HG03442 (cell line): ENCODE measurements at regions not wholly inside any gene's neighbourhood (a gene's known extent, or its start where the extent isn't known, plus 50 kb on each side); places are given as distances from the start of the nearest gene placed in this dataset.
"Not testable (repeated sequence)": the region's sequence is repeated elsewhere in the genome, so short reads cannot be mapped to it uniquely, and the experiment has no call there.

Experiments
- ATAC-seq: cut with Tn5 transposase; IDR thresholded peaks from one replicate; pipeline ENCODE4 v1.9.1; 2021; ENCODE audit warnings: mild to moderate bottlenecking, moderate library complexity; ENCODE audit not compliant: unreplicated experiment

DNA sequence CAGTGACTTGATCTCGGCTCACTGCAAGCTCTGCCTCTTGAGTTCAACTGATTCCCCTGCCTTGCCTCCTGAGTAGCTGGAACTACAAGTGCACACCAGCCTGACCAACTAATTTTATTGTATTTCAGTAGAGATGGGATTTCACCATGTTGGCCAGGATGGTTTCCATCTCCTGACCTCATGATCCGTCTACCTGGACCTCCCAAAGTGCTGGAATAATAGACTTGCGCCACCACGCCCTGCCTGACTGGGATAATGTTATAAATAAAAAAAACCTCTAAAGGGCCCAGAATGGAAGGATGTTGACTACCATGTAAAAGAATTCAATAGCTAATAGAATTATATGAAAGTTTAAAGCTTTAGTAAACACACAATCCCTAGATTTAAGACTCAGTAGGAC lies 91.9 kb downstream of the TSPY10 start:
- ATAC-seq, result no peak

- no peak for ATAC-seq
These were observed 95.5 kb downstream of the TSPY10 start for GRCh38 chrY:9623196-9623595.

DNA sequence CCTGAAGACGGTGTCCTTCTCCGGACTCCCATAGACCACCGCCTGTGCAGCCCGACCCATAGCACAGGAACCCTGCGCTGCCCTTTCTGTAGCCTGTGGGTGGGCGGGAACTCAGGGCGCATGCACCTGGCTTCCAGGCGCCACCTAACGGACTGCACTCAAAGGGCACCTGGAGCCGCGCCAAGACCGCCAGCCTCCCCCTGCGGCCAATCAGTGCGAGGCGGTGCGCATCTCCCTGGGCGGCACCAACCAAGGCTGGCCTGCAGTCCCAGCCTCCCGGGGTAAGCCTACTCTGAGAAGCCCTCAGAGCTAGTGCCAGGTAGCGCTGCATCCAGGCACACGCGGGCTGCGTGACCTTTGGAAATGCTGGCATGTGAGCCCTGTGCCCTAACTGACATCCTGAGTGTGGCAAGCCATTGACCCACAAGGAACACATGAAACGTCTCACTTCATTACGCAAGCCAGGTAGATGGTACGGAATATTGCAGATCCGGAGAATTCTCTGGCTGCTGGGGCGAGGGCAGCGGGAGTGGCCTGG lies 113.0 kb downstream of the TSPY10 start:
- not testable (repeated sequence) for ATAC-seq

DNA sequence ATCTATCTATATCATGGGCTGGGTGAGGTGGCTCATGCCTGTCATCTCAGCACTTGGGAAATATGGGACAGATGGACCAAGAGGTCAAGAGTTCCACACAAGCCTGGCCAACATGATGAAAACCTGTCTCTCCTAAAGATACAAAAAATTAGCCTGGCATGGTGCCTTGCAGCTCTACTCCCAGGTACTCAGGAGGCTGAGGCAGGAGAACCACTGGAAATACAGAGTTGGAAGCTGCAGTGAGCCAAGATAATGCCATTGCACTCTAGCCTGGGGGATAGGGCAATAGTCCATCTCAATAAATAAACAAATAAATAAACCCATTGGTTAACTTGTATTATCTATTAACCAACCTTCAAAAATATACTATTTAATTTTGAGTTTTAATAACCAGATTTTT lies 138.5 kb downstream of the TSPY10 start:
- not testable (repeated sequence) for ATAC-seq

- not testable (repeated sequence) for ATAC-seq
These were observed 164.8 kb downstream of the TSPY10 start for GRCh38 chrY:9692481-9692880.

- ATAC-seq, result not testable (repeated sequence)
These were observed 189.3 kb downstream of the TSPY10 start for GRCh38 chrY:9716932-9717331.

- not testable (repeated sequence) for ATAC-seq
These were observed 191.1 kb downstream of the TSPY10 start for GRCh38 chrY:9718803-9719202.

DNA sequence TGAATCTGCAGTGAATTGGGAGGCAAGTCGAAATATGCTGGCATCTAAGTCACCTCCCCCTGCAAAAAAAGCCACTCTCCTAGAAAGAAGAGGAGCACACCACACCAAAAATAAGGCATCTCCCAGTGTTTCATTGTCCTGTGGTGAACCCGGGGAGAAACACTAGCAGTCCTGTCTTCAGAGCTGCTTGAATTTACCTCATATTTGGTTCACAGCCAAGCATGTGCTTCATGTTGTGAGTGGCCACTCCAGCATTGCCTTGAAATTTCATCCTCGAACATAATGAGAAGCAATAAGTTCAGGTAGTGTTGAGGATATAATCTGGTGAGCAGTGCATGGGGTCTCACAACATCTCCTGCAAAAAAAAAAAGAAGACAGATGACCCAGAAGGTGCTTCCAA lies 191.9 kb downstream of the TSPY10 start:
- ATAC-seq, result not testable (repeated sequence)

DNA sequence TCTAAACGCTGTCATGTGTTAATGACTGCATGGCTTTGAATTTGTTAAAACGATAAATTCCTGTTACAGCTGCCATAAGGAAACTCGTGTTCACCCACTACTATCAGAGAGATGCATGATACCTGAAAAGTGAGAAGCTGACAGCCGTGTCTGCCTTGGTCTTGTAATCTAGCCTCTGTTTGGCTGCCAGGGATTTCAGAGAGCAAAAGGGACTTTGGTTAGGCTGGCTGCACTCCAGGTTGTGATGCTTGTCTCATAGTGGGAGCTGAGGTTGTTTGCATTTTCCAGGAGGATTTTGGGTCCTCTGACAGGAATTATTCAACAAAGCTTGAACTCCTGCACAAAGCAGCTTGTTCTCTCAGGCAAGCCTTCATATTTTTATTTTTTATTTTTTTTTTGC lies 209.9 kb downstream of the TSPY10 start:
- ATAC-seq, result not testable (repeated sequence)

GRCh38 chrY:9755975-9756374 lies 228.3 kb downstream of the TSPY10 start:
- ATAC-seq, result not testable (repeated sequence)

- ATAC-seq, result peak; percentile 71
These were observed 229.8 kb downstream of the TSPY10 start for GRCh38 chrY:9757488-9757887.

DNA sequence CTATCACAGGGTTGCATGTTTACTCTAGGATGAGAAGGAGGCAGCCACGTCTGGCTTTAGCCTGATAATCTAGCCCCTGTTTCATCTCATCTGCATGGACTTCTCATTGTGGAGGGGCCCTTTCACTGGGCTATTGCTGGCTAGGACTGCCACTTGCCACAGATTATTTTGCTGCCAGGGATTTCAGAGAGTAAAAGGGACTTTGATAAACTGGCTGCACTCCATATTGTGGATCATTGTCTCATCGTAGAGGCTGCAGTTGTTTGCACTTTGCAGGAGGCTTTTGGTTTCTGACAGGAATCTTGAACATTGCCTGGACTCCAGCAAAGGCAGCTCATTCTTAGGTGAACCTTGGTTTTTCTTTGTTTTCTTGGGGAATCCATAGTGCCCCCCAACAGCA lies 234.8 kb downstream of the TSPY10 start:
- not testable (repeated sequence) for ATAC-seq

GRCh38 chrY:9769312-9769711 lies 241.6 kb downstream of the TSPY10 start:
- ATAC-seq, result peak; percentile 89

DNA sequence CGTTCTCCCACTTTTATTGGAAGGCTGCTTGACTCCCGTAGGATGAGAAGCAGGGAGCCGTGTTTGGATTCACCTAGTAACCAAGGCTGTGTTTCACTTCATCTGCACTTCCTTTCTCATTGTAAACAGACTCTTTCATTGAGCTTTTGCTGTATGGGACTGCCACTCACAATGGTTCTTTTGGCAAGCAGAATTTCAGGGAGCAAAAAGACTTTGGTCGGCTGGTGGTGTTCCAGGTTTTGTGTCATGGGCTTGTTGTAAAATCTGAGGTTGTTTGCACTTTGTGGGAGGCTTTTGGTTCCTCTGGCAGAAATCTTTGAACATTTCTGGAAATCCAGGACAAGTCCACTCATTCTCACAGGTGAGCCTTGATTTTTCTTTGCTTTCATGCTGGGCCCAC lies 243.4 kb downstream of the TSPY10 start:
- ATAC-seq, result not testable (repeated sequence)

DNA sequence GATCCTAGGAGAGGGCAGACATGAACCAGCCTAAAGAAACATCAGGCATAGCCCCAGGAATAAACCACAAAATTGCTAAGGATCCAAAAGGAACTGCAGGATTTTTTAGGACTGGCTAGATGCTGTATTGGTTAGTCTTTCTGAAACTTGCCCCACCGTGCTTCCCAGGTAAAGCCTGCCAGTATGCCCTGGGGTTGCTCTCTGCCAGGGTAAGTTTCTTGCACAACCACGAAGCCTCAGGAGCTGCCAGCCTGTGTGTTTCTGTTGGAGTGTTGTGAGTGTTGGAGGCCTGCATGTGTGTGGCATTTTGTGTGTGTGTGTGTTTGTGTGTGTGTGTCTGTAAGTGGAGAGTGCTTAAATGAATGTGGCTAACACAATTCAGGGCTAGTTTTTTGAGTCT lies 244.4 kb downstream of the TSPY10 start:
- ATAC-seq, result not testable (repeated sequence)

GRCh38 chrY:9774765-9775164 lies 247.1 kb downstream of the TSPY10 start:
- ATAC-seq, result peak; percentile 73

- ATAC-seq, result not testable (repeated sequence)
These were observed 248.0 kb downstream of the TSPY10 start for GRCh38 chrY:9775657-9776056.

DNA sequence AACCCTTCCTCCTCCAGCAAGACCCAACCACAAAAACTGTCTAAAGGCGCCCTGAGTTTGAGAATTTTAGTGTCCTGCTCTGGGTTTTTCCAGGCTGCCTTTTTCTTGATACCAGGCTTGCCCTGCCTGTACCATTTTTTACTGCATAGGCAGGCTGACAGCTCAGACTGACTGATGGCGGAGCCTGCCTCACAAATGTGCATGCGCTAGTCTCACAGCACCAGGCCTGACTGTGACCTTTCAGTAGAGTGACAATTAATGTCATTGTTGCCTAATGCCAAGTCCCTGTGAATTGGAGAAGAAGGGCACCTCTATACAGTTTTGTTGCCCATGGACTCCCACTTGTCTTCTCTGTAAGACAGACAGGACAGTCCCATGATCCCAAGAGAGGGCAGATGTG lies 253.9 kb downstream of the TSPY10 start:
- ATAC-seq, result not testable (repeated sequence)

GRCh38 chrY:9797881-9798280 lies 270.2 kb downstream of the TSPY10 start:
- not testable (repeated sequence) for ATAC-seq

DNA sequence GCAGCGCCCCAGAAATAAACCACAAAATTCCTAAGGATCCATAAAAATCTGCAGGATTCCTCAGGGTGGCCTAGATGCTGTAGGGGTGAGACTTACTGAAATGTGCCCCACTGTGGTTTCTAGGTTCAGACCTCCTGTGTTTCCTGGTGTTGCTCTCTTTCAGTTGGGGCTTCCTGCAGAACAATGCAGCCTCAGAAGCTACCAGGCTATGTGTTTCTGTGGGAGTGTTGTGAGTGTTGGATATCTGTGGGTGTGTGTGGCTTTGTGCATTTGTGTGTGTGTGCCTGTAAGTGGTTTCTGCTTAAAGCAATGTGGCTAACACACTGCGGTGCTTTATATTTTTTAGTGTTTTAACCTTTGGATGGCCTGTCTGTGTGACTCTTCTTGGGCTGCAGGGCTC lies 277.6 kb downstream of the TSPY10 start:
- ATAC-seq, result no peak
